HepG2 (cell line): ENCODE measurements at regions not wholly inside any gene's neighbourhood (a gene's known extent, or its start where the extent isn't known, plus 50 kb on each side); places are given as distances from the start of the nearest gene placed in this dataset.

ENCODE experiments used
- ATF4 ChIP-seq, 2 experiments: fragments of 450-650 bp in 1 of 2; sonication (generic) in 1 of 2; formaldehyde crosslinking; IDR thresholded peaks; 2 replicates each; pipeline versions ENCODE4 v1.5.0 to v1.8.0; 2020 to 2022; ENCODE audit warnings: mild to moderate bottlenecking in 1 of 2, missing genetic modification reagents in 1 of 2
- CCDC6 ChIP-seq: sonication (generic); formaldehyde crosslinking; IDR thresholded peaks from 2 replicates; pipeline ENCODE4 v1.8.1; 2022; ENCODE audit warnings: mild to moderate bottlenecking, missing genetic modification reagents, moderate library complexity
- CHCHD3 ChIP-seq: sonication (generic); formaldehyde crosslinking; IDR thresholded peaks from 2 replicates; pipeline ENCODE4 v1.8.0; 2022; ENCODE audit warnings: mild to moderate bottlenecking, missing genetic modification reagents, moderate library complexity
- ETV6 ChIP-seq: sonication (generic); formaldehyde crosslinking; conservative IDR thresholded peaks from 2 replicates; pipeline ENCODE4 v1.4.0; 2020; ENCODE audit warnings: missing genetic modification reagents
- GATAD2A ChIP-seq: IDR thresholded peaks from 2 replicates; pipeline ENCODE4 v1.6.1; 2016
- GLI4 ChIP-seq: sonication (generic); formaldehyde crosslinking; IDR thresholded peaks from 2 replicates; pipeline ENCODE4 v1.5.1; 2020; ENCODE audit warnings: missing genetic modification reagents, mild to moderate bottlenecking, moderate library complexity, borderline replicate concordance
- HNRNPK ChIP-seq: fragments of 200-400 bp; formaldehyde crosslinking; IDR thresholded peaks from 2 replicates; pipeline ENCODE4 v1.6.1; 2018; ENCODE audit warnings: low read length, low read depth, moderate library complexity, mild to moderate bottlenecking; ENCODE audit not compliant: poor library complexity, severe bottlenecking
- KAT2B ChIP-seq: fragments of 150-350 bp; IDR thresholded peaks from 2 replicates; pipeline ENCODE4 v1.6.1; 2014; ENCODE audit warnings: low read depth, low read length, borderline replicate concordance
- KLF16 ChIP-seq, 2 experiments: sonication (generic) in 1 of 2; formaldehyde crosslinking in 1 of 2; IDR thresholded peaks; 2 replicates each; pipeline versions ENCODE4 v1.6.1 to v1.8.0; 2016 to 2023; ENCODE audit warnings: missing genetic modification reagents in 2 of 2, missing compliant biosample characterization in 1 of 2
- NR1H2 ChIP-seq: sonication (generic); formaldehyde crosslinking; IDR thresholded peaks from 2 replicates; pipeline ENCODE4 v1.8.1; 2022; ENCODE audit warnings: low read depth, missing genetic modification reagents, borderline replicate concordance
- NR2F1 ChIP-seq, 2 experiments: fragments of 450-650 bp in 1 of 2; formaldehyde crosslinking in 1 of 2; IDR thresholded peaks; 2 replicates each; pipeline versions ENCODE4 v1.5.0 to v1.6.1; 2016 to 2020; ENCODE audit warnings: mild to moderate bottlenecking in 1 of 2, missing compliant biosample characterization in 1 of 2, missing genetic modification reagents in 1 of 2, moderate library complexity in 1 of 2
- NR2F6 ChIP-seq, 2 experiments: IDR thresholded peaks; 2 replicates each; pipeline ENCODE4 v1.6.1; 2016; ENCODE audit warnings: antibody characterized with exemption in 1 of 2, mild to moderate bottlenecking in 1 of 2
- PBX2 ChIP-seq: IDR thresholded peaks from 2 replicates; pipeline ENCODE4 v1.6.1; 2016; ENCODE audit warnings: control low read depth
- PHF21A ChIP-seq: sonication (generic); formaldehyde crosslinking; IDR thresholded peaks from 2 replicates; pipeline ENCODE4 v1.5.0; 2020; ENCODE audit warnings: mild to moderate bottlenecking, missing genetic modification reagents
- SMAD3 ChIP-seq: sonication (generic); formaldehyde crosslinking; IDR thresholded peaks from 2 replicates; pipeline ENCODE4 v1.4.0; 2020; ENCODE audit warnings: missing genetic modification reagents
- SNAPC4 ChIP-seq: sonication (generic); formaldehyde crosslinking; IDR thresholded peaks from 2 replicates; pipeline ENCODE4 v1.4.0; 2020; ENCODE audit warnings: mild to moderate bottlenecking, missing genetic modification reagents
- SOX5 ChIP-seq: IDR thresholded peaks from 2 replicates; pipeline ENCODE4 v1.6.1; 2016; ENCODE audit warnings: borderline replicate concordance
- U2AF2 ChIP-seq: fragments of 200-400 bp; formaldehyde crosslinking; IDR thresholded peaks from 2 replicates; pipeline ENCODE4 v1.6.1; 2017; ENCODE audit warnings: low read depth, mild to moderate bottlenecking, low read length
- ZNF687 ChIP-seq: sonication (generic); formaldehyde crosslinking; IDR thresholded peaks from 2 replicates; pipeline ENCODE4 v1.5.1; 2020; ENCODE audit warnings: mild to moderate bottlenecking, missing genetic modification reagents, moderate library complexity

GRCh38 chr16:54430491-54431030 lies 144.0 kb upstream of the IRX3 start (continued):
- TF ChIP-seq CCDC6 (CRISPR knock-in tag), result 0 out of 2 replicates have a peak, but pooled peaks have one; percentile 25
- TF ChIP-seq NR2F6 (IDR thresholded peaks at IDR 0.05), result peak; percentile 52
- TF ChIP-seq NR2F6 (CRISPR knock-in tag; IDR thresholded peaks at IDR 0.05), result 0 out of 2 replicates have a peak, but pooled peaks have one; percentile 40
- TF ChIP-seq U2AF2, result no peak
- TF ChIP-seq NR1H2 (CRISPR knock-in tag), result no peak
- TF ChIP-seq NR2F1 (CRISPR knock-in tag; IDR thresholded peaks at IDR 0.05), result no peak
- TF ChIP-seq HNRNPK, result no peak
- no peak for TF ChIP-seq CHCHD3 (CRISPR knock-in tag)
- no peak for TF ChIP-seq ETV6 (CRISPR knock-in tag)
- peak; percentile 47; the same call in 1 of the 2 replicates for TF ChIP-seq SMAD3 (CRISPR knock-in tag)
- no peak for TF ChIP-seq GLI4 (CRISPR knock-in tag)
- TF ChIP-seq KAT2B, result no peak
- TF ChIP-seq SNAPC4 (CRISPR knock-in tag), result no peak
- peak; percentile 83 for TF ChIP-seq SOX5 (CRISPR knock-in tag)
- no peak for TF ChIP-seq ATF4 (CRISPR knock-in tag; IDR thresholded peaks at IDR 0.05)
- TF ChIP-seq KLF16 (CRISPR knock-in tag; IDR thresholded peaks at IDR 0.05), result peak in 1 of 2 experiments; percentile 73; a peak in 1 of 4 replicates
- TF ChIP-seq PHF21A, result peak; percentile 46; the same call in 1 of the 2 replicates
- TF ChIP-seq GATAD2A, result peak; percentile 69; the same call in 1 of the 2 replicates
- TF ChIP-seq ZNF687 (CRISPR knock-in tag), result peak; percentile 31; the same call in 1 of the 2 replicates
- TF ChIP-seq PBX2 (CRISPR knock-in tag), result no peak; the same call in 1 of the 2 replicates
